ENCODE measurements at regions not wholly inside any gene's neighbourhood (a gene's known extent, or its start where the extent isn't known, plus 50 kb on each side); places are given as distances from the start of the nearest gene placed in this dataset.

DNA sequence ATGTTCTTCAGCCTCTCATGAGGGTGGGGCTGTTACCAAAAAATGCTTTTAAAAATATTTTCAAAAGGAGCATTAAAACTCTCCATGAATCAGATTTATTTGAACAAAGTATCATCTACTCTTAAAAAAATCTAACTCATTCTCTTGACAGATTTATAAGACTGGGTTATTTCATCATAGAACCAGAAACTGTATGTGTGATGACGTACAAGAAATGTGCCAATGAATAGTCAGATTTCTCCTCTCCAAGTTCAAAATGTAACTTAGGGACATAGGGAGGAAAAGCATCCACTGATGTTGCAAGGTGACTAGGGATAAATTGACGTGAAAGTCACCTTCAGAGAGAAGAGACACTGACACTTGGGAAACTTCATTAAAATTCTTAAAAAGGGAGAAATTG lies 89.1 kb upstream of the CLNK start:
- Histone ChIP-seq H3K27ac (replicated peaks) (no peak overlapping the region), H3K4me1 (no peaks in the 10 kb centered on the region), H3K27me3 (ENCODE audit: low read depth) (no peaks in the 10 kb centered on the region), H3K4me3 (no peak overlapping the region), H3K9me3 (replicated peaks) (no peaks in the 10 kb centered on the region), H3K36me3 (no peaks in the 10 kb centered on the region)
- intact Hi-C loops (cut with micrococcal nuclease): no loop called here
- no peak for DNase-seq
- TF ChIP-seq, protein P1, sequence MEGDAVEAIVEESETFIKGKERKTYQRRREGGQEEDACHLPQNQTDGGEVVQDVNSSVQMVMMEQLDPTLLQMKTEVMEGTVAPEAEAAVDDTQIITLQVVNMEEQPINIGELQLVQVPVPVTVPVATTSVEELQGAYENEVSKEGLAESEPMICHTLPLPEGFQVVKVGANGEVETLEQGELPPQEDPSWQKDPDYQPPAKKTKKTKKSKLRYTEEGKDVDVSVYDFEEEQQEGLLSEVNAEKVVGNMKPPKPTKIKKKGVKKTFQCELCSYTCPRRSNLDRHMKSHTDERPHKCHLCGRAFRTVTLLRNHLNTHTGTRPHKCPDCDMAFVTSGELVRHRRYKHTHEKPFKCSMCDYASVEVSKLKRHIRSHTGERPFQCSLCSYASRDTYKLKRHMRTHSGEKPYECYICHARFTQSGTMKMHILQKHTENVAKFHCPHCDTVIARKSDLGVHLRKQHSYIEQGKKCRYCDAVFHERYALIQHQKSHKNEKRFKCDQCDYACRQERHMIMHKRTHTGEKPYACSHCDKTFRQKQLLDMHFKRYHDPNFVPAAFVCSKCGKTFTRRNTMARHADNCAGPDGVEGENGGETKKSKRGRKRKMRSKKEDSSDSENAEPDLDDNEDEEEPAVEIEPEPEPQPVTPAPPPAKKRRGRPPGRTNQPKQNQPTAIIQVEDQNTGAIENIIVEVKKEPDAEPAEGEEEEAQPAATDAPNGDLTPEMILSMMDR (IDR thresholded peaks at IDR 0.05; ENCODE audit: borderline replicate concordance): no peak

DNA sequence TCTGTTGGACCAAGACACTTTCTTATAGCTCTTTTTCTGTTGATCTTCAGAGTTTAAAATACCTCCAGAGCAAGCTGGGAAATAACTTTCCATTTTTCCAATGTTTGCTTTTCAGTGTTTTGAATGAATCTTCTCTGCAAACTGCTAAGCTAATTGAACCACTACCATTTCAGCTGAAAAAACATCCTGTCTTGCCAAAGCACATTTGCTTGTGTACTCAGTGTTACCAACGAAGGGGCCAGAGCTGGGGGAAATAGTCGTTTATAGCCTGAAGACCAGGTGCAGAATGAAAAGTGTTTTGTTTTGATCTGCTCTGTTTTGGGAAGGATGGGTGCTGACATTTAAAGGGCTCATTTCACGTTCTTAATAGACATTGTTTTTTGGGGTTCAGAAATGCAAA lies 88.4 kb upstream of the CLNK start:
- no peak for DNase-seq
- H3K27me3 ChIP-seq (ENCODE audit: low read depth): no peaks in the 10 kb centered on the region
- TF ChIP-seq, protein P1 (IDR thresholded peaks at IDR 0.05; ENCODE audit: borderline replicate concordance): no peak
- no peaks in the 10 kb centered on the region for H3K4me1 ChIP-seq
- no peak overlapping the region for H3K4me3 ChIP-seq
- H3K27ac ChIP-seq (replicated peaks): no peak overlapping the region
- no peaks in the 10 kb centered on the region for H3K36me3 ChIP-seq
- no peaks in the 10 kb centered on the region for H3K9me3 ChIP-seq (replicated peaks)
- intact Hi-C loops (cut with micrococcal nuclease): no loop called here

DNA sequence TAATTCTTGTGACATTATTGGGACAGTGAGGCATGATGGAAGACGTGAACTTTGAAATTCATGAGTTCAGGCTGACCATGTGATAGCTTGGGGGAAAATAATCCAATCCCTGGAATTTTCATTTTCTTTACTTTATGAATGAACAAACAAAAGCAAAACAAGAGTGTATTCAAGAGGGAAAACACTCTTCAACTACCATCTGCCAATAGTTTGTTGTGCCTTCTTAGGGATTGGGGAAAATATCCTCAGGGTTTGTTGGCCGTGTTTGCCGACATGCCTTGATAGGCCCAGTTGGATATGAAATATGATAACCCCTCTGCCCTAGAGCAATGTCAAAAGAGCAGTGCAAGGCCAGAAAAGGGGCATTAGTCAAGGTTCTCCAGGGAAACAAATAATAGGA lies 80.8 kb upstream of the CLNK start:
- Histone ChIP-seq H3K4me1 (no peaks in the 10 kb centered on the region), H3K9me3 (replicated peaks) (peaks cover 4% of the 10 kb centered on the region), H3K27me3 (ENCODE audit: low read depth) (no peaks in the 10 kb centered on the region), H3K4me3 (no peak overlapping the region), H3K36me3 (no peaks in the 10 kb centered on the region), H3K27ac (replicated peaks) (no peak overlapping the region)
- TF ChIP-seq, protein P1 (IDR thresholded peaks at IDR 0.05; ENCODE audit: borderline replicate concordance): no peak
- no peak for DNase-seq
- intact Hi-C loops (cut with micrococcal nuclease): no loop called here

DNA sequence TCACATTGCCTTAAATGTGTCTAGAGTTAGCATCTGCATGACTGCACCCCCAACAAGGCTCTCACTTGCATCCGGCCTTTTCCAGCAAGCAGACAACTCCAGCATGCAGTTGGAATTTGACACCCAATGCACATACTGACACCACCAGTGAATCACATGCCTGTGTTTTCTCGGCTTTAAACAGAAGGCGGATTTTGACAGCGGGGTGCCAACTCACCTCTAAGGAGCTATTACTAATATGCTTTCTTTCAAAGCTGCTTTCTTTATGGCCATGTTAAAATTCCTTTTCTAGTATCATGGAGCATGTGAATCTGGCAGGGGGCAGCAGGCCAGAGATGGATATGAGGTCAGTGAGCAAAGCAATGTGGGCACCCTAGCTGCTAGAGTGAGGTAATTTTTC lies 78.0 kb upstream of the CLNK start:
- Histone ChIP-seq H3K27me3 (ENCODE audit: low read depth) (peaks cover 6% of the 10 kb centered on the region), H3K4me1 (no peaks in the 10 kb centered on the region), H3K9me3 (replicated peaks) (peaks cover 4% of the 10 kb centered on the region), H3K4me3 (no peak overlapping the region), H3K27ac (replicated peaks) (no peak overlapping the region), H3K36me3 (no peaks in the 10 kb centered on the region)
- DNase-seq: no peak
- intact Hi-C loops (cut with micrococcal nuclease): no loop called here
- TF ChIP-seq, protein P1 (IDR thresholded peaks at IDR 0.05; ENCODE audit: borderline replicate concordance): no peak

DNA sequence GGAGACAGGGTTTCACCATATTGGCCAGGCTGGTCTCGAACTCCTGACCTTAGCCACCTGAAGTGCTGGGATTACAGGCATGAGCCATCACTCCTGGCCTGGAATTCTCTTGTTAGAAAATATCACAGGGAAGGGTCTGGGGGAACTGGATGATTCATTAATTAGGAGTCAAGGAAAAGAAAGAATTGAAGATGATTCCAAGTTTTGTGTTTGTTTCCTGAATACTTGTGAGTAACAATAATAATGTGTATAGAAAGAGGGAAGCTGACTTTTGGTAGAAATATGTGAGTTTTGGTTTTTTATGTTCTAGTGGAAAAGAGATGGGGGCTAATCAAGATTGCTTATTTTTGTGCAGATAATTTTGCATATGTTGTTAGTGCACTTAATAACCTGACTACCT lies 77.3 kb upstream of the CLNK start:
- Histone ChIP-seq H3K27ac (replicated peaks) (no peak overlapping the region), H3K9me3 (replicated peaks) (peaks cover 2% of the 10 kb centered on the region), H3K27me3 (ENCODE audit: low read depth) (peaks cover 6% of the 10 kb centered on the region), H3K36me3 (no peaks in the 10 kb centered on the region), H3K4me1 (no peaks in the 10 kb centered on the region), H3K4me3 (no peak overlapping the region)
- no peak for DNase-seq
- intact Hi-C loops (cut with micrococcal nuclease): no loop called here
- TF ChIP-seq, protein P1 (IDR thresholded peaks at IDR 0.05; ENCODE audit: borderline replicate concordance): no peak

DNA sequence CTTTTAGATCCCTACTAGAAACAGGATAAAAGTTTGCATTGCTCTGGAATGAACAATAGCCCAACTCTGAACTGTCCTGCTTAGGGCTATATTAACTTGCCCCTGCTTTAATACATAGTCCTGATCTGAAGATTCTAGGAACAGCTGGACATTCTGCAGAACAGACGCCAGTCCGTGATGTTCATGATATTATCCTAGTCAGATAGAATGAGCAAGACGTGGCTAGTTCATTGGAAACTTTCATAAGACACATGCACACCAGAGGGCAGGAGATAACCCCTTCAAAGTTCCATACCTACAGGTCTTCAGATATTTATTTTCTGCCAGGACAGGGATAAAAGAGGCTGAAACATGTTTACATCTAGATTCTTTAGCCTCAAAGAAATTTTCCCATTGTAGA lies 75.5 kb upstream of the CLNK start:
- no peaks in the 10 kb centered on the region for H3K4me1 ChIP-seq
- intact Hi-C loops (cut with micrococcal nuclease): no loop called here
- no peak overlapping the region for H3K27ac ChIP-seq (replicated peaks)
- peaks cover 10% of the 10 kb centered on the region for H3K27me3 ChIP-seq (ENCODE audit: low read depth)
- H3K9me3 ChIP-seq (replicated peaks): no peaks in the 10 kb centered on the region
- DNase-seq: no peak
- no peak overlapping the region for H3K4me3 ChIP-seq
- H3K36me3 ChIP-seq: no peaks in the 10 kb centered on the region
- TF ChIP-seq, protein P1 (IDR thresholded peaks at IDR 0.05; ENCODE audit: borderline replicate concordance): no peak
